ENCODE measurements at regions not wholly inside any gene's neighbourhood (a gene's known extent, or its start where the extent isn't known, plus 50 kb on each side); places are given as distances from the start of the nearest gene placed in this dataset.
"Not testable (repeated sequence)": the region's sequence is repeated elsewhere in the genome, so short reads cannot be mapped to it uniquely, and the experiment has no call there.

DNA sequence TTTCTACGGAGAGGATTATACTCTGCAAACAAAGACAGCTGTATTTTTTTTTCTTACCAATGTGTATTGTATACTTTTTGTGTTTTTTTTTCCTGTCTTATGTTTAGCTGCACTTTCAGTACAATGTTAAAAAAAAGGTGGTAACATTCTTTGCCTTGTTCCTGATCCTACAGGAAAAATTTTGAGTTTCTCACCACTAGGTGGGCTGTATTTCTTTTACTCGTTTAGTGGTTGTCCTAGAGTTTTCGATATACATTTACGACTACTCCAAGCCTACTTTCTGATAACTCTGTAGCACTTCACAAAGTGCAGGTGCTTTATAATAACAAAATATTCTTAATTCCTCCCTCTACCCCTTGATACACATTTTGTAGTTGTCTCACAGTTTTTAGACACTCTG lies 652.2 kb downstream of the UQCRFS1 start:
- no peak overlapping the region for H3K27ac ChIP-seq (ENCODE audit: low read depth)
- no peak overlapping the region for H3K4me3 ChIP-seq (ENCODE audit: low read depth, low read length)
- DNase-seq (ENCODE audit: extremely low spot score), result no peak
- 48% methylated on average over 4 of the region's 4 CpGs for WGBS
- no peaks in the 10 kb centered on the region for H3K36me3 ChIP-seq (ENCODE audit: insufficient read depth)
- no peaks in the 10 kb centered on the region for H3K4me1 ChIP-seq (ENCODE audit: insufficient read depth)

DNA sequence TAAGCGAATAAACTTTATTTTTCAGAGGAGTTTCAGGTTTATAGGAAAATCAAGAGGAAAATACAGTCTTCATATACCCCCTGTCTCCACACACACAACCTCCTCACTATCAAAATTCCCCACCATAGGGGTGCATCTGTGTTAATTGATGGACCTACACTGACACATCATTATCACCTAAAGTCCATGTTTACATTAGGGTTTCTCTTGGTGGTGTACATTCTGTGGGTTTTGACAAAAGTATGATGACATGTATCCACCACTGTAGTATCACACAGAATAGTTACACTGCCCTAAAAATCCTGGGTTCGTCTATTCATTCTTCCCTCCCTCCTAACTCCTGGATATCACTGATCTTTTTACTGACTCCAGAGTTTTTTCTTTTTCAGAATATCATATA lies 654.2 kb downstream of the UQCRFS1 start:
- no peak for DNase-seq (ENCODE audit: extremely low spot score)
- Histone ChIP-seq H3K27ac (ENCODE audit: low read depth) (no peak overlapping the region), H3K4me1 (ENCODE audit: insufficient read depth) (no peaks in the 10 kb centered on the region), H3K4me3 (ENCODE audit: low read depth, low read length) (no peak overlapping the region), H3K36me3 (ENCODE audit: insufficient read depth) (no peaks in the 10 kb centered on the region)
- WGBS, result 42% methylated on average over 2 of the region's 2 CpGs

DNA sequence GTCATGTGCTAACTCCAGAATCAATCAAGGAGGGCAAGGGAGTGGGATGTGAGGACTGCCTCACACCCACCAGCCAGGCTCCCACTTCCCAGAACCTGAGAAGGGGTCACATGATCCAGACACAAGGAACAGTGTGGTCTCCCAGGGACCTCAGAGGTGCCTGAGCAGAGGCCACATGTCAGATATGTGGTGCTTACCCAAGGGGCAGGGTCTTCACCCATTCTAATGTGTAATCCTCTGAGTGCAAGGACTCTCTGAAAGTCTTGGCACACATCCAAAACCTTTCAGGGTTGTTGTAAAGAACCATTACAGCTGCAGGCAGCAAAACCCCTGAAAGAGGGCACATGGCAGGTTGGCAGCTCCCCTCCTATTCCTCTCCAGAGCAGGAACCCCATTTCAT lies 656.6 kb downstream of the UQCRFS1 start:
- H3K36me3 ChIP-seq (ENCODE audit: insufficient read depth), result no peaks in the 10 kb centered on the region
- no peak for DNase-seq (ENCODE audit: extremely low spot score)
- H3K4me3 ChIP-seq (ENCODE audit: low read depth, low read length), result no peak overlapping the region
- H3K27ac ChIP-seq (ENCODE audit: low read depth), result no peak overlapping the region
- H3K4me1 ChIP-seq (ENCODE audit: insufficient read depth), result no peaks in the 10 kb centered on the region

DNA sequence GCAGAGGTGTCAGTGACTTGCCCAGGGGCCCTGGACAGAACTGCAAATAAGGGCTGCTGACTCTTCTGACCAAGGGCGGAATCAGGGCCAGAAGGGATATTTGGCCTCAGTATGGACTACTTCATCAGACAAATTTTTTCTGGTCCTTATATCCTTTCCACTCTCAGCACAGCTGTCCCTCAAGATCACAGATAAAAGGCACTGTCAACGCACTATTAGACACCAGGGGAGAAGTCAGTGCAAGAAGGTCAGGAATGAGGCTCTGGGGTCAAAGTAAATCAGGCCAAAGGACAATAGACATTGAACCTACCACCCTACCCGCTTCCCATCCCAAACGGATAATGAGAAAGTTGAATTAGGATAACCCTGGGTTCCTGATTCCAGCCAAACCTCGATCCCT lies 657.6 kb downstream of the UQCRFS1 start:
- no peaks in the 10 kb centered on the region for H3K4me1 ChIP-seq (ENCODE audit: insufficient read depth)
- DNase-seq (ENCODE audit: extremely low spot score), result no peak
- 69% methylated on average over 5 of the region's 5 CpGs for WGBS

DNA sequence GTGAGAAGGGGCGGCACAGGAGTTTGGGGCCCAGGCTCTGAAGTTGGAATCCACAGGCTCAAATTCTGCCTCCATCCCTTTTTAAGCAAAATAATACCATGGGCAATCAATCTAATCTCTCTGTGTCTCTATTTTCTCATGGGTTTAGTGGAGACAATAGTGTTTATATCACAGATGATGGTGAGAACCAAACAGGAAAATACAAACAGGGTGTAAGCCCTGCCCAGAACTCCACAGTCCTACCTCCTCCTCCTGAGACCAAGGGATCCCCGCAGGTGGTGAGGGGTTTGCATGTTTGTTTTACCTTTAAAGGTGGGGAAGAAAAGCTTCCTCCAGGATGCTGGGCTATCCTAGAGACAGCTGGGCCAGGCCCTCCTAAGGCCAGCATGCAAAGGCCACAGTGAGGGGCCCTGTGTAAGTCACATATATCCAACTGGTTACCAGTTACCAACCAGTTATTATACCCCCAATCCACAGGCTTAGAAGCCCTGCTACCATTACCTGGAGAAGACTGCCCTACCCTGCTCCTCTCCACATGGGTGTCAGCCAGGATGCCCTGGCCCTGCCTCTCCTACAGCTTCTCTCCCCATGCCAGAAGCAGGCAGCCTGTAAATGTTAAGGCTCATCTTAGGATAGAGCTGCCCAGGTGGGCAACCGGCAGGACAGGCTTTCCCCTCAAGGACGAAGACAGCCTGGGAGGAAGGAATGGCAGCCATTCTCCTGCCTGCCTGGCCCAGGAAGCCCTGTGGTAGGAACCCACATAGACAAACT lies 658.4 kb downstream of the UQCRFS1 start:
- H3K4me3 ChIP-seq (ENCODE audit: low read depth, low read length), result no peak overlapping the region
- WGBS, result 76% methylated on average over 4 of the region's 4 CpGs
- H3K36me3 ChIP-seq (ENCODE audit: insufficient read depth), result no peaks in the 10 kb centered on the region
- H3K27ac ChIP-seq (ENCODE audit: low read depth), result no peak overlapping the region
- no peaks in the 10 kb centered on the region for H3K4me1 ChIP-seq (ENCODE audit: insufficient read depth)
- DNase-seq (ENCODE audit: extremely low spot score), result no peak

More for the DNA sequence above, 657.6 kb downstream of the UQCRFS1 start:
- Histone ChIP-seq H3K27ac (ENCODE audit: low read depth) (no peak overlapping the region), H3K4me3 (ENCODE audit: low read depth, low read length) (no peak overlapping the region), H3K36me3 (ENCODE audit: insufficient read depth) (no peaks in the 10 kb centered on the region)

DNA sequence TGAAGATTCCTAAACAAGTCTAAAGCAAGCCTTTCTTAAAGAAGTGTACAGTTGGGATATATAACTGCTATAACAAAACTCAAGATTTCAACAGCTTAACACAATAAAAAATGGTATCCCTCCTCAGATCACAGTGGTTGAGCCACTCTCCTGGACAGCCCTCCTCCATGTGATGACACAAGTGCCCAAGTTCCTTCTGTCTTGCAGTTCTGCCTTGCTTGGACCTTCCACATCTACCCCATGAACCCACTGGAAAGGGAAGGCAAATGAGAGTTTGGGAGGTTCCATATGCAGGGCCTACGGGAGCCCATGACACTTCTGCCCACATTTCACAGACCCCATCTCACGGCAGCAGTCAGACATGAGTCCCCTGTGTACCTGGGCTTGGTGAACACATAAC lies 659.2 kb downstream of the UQCRFS1 start:
- WGBS, result 89% methylated on average over 2 of the region's 2 CpGs

DNA sequence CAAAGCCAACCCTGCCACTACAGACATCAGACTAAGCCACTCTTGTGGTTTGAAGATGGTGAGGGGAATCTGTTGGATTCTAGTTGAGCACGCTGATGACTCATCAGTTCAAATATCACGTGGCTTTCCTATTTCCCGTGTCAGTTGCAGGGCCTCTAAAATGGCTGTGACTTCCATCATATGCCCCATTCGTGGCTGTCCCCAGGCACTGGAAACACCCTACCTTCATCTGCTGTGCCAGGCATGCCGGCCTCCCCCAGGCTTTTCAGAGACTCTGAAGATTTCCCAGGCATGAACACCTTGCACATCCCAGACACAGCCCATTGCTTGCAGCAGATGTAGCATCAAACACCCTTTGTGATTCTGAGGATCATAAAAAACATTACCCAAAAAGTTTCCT lies 659.9 kb downstream of the UQCRFS1 start:
- WGBS, result 73% methylated on average over 5 of the region's 5 CpGs
- no peak for DNase-seq (ENCODE audit: extremely low spot score)
- Histone ChIP-seq H3K27ac (ENCODE audit: low read depth) (no peak overlapping the region), H3K4me1 (ENCODE audit: insufficient read depth) (no peaks in the 10 kb centered on the region), H3K4me3 (ENCODE audit: low read depth, low read length) (no peak overlapping the region), H3K36me3 (ENCODE audit: insufficient read depth) (no peaks in the 10 kb centered on the region)

More for the DNA sequence above, 659.2 kb downstream of the UQCRFS1 start:
- no peak for DNase-seq (ENCODE audit: extremely low spot score)
- Histone ChIP-seq H3K36me3 (ENCODE audit: insufficient read depth) (no peaks in the 10 kb centered on the region), H3K4me3 (ENCODE audit: low read depth, low read length) (no peak overlapping the region), H3K4me1 (ENCODE audit: insufficient read depth) (no peaks in the 10 kb centered on the region), H3K27ac (ENCODE audit: low read depth) (no peak overlapping the region)

DNA sequence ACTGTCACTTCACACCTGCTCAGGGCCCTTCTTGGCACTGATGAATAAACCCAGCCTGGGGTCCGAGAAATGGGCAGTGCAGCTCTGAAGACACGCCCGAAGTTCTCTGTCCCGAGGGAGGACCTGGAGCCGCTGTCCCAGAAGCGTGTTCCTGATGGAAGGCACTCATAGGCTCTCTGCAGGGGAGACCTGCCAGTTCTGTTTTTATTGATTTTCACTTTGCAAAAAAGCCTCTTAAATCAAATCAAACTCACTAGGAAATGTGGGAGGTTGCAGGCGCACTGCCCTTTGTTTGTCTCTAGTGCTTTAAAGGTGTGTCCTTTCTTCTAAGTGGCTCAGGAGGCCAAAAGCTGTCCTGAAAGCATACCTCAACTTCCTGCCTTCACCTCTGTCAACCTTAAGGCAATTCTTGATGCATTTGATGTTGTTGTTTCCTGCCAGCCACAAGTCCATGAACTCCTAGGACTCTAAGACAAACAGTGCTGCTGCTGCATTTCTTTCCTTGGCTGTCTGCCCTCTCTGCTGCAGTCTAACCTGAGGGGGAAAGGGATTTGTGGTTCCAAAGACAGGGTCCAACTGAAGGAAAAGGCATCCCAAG lies 663.2 kb downstream of the UQCRFS1 start:
- no peak overlapping the region for H3K27ac ChIP-seq (ENCODE audit: low read depth)
- WGBS, result 71% methylated on average over 7 of the region's 7 CpGs
- DNase-seq (ENCODE audit: extremely low spot score), result no peak
- H3K4me1 ChIP-seq (ENCODE audit: insufficient read depth), result no peaks in the 10 kb centered on the region
- no peaks in the 10 kb centered on the region for H3K36me3 ChIP-seq (ENCODE audit: insufficient read depth)
- H3K4me3 ChIP-seq (ENCODE audit: low read depth, low read length), result no peak overlapping the region

DNA sequence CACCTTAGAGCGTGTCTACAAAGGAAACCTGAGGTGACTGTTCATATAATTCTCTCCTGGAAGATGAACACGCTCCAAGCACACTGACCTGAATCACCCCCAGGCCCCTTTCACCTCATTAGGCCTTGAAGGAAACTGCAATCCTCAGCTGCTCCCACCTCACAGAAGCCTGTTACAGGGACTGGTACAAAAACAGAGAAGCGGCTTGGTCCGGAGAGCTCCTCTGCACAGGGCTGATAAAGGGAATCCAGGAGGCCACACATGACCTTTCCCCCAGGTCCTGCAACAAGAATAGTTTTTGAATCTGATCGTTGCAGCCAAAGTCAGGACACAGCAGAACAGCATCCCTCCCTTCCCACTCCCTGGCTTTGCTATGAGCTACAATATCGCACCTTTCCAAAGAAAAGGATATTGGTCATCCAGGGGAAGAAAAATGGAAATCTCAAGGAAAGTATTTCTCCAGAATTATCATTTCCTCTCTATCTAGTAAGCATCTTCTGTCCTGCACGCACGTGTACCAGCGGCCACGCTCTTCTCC lies 666.7 kb downstream of the UQCRFS1 start:
- H3K36me3 ChIP-seq (ENCODE audit: insufficient read depth), result no peaks in the 10 kb centered on the region
- H3K4me3 ChIP-seq (ENCODE audit: low read depth, low read length), result no peak overlapping the region
- 89% methylated on average over 10 of the region's 10 CpGs for WGBS
- H3K4me1 ChIP-seq (ENCODE audit: insufficient read depth), result no peaks in the 10 kb centered on the region
- no peak for DNase-seq (ENCODE audit: extremely low spot score)
- H3K27ac ChIP-seq (ENCODE audit: low read depth), result no peak overlapping the region

DNA sequence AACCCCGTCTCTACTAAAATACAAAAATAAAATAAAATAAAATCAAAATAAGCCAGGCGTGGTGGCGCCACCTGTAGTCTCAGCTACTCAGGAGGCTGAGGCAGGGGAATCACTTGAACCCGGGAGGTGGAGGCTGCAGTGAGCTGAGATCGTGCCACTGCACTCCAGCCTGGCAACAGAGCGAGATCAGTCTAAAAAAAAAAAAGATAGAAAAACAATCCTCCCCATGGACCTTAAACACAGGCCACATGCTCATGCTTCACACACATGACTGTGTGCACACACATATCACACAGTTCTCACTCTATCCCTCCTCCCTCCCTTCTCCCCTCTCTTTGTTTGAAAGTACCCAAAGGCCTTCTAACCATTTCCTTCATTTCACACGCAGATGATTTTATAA lies 667.6 kb downstream of the UQCRFS1 start:
- not testable (repeated sequence) for H3K4me3 ChIP-seq (ENCODE audit: low read depth, low read length); H3K36me3 ChIP-seq (ENCODE audit: insufficient read depth); H3K27ac ChIP-seq (ENCODE audit: low read depth); H3K4me1 ChIP-seq (ENCODE audit: insufficient read depth); DNase-seq (ENCODE audit: extremely low spot score)
- 91% methylated on average over 7 of the region's 7 CpGs for WGBS

DNA sequence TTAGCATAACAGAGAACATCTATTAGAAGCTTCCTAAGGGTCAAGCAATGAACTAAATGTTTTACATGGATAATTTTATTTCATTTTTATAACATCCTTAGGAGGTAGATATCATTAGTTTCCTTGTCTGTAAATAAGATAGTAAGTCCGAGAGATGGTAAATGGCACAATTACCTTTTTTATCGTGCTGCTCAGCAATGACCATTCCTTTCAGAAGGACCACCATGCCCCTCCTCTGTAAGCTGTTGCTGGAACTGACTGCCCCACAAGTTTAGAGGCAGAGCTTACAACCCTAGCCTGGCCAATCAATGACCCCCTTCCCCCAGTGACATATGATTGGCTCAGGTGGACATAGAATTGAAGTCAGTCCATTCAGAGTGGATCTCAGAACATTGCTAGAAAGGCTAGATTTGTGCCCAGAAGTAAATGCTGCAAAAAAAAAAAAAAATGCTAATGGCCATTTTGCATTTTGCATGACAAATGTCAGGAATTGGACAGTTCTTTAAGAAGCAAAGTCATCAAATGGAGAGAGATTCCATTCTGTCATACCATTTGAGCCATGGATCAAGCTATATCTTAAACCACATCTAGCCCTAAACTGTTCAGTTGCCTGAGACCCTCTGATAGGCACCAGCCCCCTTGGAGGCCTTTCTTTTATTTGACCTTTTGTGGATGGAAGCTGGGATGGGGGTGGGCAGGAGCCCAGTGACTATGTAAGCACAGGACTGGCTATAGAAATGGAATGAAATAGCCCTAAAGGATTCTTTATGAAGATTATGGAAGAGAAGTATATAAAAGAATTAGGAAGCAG lies 668.3 kb downstream of the UQCRFS1 start:
- 93% methylated on average over 2 of the region's 2 CpGs for WGBS
- DNase-seq (ENCODE audit: extremely low spot score), result no peak

DNA sequence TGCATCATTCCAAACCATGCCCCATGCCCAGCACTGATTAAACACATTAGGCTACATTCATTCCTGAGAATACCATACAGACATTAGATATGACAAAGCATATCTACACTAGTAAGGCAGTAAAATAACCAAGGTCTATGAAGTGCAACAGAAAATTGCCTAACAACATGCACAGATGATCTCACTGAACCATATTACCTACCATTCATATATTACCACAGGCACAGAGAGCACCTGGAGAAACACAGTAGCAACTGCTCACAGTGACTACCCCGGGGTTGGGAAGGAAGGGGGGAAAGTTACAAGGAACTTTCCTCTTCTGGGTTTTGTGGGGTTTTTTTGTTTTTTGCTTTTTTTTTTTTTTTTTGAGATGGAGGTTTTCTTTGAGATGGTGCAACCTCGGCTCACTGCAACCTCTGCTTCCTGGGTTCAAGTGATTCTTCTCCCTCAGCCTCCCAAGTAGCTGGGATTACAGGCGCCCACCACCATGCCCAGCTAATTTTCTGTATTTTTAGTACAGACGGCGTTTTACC lies 669.6 kb downstream of the UQCRFS1 start:
- H3K4me1 ChIP-seq (ENCODE audit: insufficient read depth), result no peaks in the 10 kb centered on the region
- H3K36me3 ChIP-seq (ENCODE audit: insufficient read depth), result no peaks in the 10 kb centered on the region
- no peak overlapping the region for H3K4me3 ChIP-seq (ENCODE audit: low read depth, low read length)
- no peak for DNase-seq (ENCODE audit: extremely low spot score)
- 78% methylated on average over 5 of the region's 5 CpGs for WGBS
- no peak overlapping the region for H3K27ac ChIP-seq (ENCODE audit: low read depth)

More for the DNA sequence above, 668.3 kb downstream of the UQCRFS1 start:
- H3K36me3 ChIP-seq (ENCODE audit: insufficient read depth), result no peaks in the 10 kb centered on the region
- no peaks in the 10 kb centered on the region for H3K4me1 ChIP-seq (ENCODE audit: insufficient read depth)
- H3K4me3 ChIP-seq (ENCODE audit: low read depth, low read length), result no peak overlapping the region
- no peak overlapping the region for H3K27ac ChIP-seq (ENCODE audit: low read depth)

DNA sequence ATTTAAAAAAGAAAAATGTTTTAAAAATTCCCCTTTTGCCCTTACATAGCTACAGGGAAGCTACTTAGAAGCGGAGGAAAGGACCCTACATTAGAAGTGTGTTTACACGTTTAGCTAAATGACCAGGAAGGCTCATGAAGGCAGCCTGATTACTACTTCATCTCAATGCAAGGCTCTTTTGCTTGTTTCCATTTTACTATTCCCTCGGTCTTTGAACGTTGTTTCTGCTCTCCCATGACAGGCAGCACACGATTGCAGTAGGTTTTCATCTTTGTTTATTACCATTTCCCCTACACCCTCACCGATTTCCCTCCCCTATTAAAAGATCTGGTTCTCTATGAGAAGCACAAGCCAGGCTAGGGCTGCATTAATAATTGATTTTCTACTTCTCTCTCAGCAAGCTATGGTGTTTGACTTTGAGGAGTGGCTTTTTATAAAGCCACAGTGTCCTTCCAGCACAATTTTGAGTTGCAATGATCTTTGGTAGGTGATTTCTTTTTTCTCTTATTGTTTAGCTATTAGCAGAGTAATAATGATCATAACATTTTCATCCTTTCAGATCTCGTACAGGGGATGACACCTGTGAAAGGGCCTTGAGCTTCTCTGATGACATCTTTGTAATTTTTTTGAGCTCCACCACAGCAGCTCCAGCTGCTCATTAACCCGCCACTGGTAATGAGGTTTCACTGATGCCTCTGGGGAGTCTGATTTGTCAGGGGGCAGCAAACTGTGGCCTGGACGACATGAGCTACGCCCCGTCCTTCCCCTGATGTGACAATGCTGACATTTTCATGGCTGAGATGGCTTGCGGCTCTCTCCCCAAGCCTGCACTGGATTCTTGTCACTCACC lies 670.3 kb downstream of the UQCRFS1 start:
- DNase-seq (ENCODE audit: extremely low spot score), result no peak
- no peaks in the 10 kb centered on the region for H3K4me1 ChIP-seq (ENCODE audit: insufficient read depth)
- 63% methylated on average over 12 of the region's 12 CpGs for WGBS
- no peak overlapping the region for H3K4me3 ChIP-seq (ENCODE audit: low read depth, low read length)
- no peak overlapping the region for H3K27ac ChIP-seq (ENCODE audit: low read depth)
- H3K36me3 ChIP-seq (ENCODE audit: insufficient read depth), result no peaks in the 10 kb centered on the region
